ENCODE measurements at regions not wholly inside any gene's neighbourhood (a gene's known extent, or its start where the extent isn't known, plus 50 kb on each side); places are given as distances from the start of the nearest gene placed in this dataset.

DNA sequence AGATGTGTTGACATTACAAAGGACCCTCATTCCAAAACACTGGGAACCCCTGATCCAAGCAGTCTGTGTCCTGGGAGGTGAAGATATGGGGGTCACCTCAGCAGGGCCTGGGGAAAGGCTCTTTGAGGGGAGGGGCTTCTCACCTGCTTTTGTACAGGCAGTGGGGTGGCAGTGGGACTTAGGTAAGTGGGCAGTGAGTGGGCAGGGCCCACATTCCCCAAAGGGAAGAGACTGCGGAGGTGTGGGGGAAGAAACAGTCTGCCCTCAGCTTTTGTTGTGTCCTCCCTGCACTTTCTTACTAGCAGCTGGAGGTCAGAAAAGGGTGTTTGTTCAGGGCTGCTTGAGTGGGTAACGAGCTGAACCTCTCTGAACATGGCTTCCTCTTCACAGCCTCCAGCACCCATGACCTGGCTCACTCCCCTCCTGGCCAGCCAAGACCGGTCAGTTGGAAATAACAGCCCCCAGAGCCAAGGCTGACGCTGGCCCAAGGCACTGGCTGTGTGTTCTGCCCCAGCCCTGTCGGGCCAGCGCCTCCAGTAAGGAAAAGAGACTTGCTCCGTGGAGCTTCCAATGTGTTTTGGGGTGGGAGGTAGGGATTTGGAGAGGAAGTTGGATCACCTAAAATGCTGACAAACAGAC lies 173.5 kb downstream of the PSMG1 start:
- no peak for TF ChIP-seq POLR2AphosphoS5 (IDR thresholded peaks at IDR 0.05; ENCODE audit: low read depth, low read length)
- TF ChIP-seq, protein P1, sequence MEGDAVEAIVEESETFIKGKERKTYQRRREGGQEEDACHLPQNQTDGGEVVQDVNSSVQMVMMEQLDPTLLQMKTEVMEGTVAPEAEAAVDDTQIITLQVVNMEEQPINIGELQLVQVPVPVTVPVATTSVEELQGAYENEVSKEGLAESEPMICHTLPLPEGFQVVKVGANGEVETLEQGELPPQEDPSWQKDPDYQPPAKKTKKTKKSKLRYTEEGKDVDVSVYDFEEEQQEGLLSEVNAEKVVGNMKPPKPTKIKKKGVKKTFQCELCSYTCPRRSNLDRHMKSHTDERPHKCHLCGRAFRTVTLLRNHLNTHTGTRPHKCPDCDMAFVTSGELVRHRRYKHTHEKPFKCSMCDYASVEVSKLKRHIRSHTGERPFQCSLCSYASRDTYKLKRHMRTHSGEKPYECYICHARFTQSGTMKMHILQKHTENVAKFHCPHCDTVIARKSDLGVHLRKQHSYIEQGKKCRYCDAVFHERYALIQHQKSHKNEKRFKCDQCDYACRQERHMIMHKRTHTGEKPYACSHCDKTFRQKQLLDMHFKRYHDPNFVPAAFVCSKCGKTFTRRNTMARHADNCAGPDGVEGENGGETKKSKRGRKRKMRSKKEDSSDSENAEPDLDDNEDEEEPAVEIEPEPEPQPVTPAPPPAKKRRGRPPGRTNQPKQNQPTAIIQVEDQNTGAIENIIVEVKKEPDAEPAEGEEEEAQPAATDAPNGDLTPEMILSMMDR (IDR thresholded peaks at IDR 0.05): no peak
